HG02981 (cell line): ENCODE measurements at regions not wholly inside any gene's neighbourhood (a gene's known extent, or its start where the extent isn't known, plus 50 kb on each side); places are given as distances from the start of the nearest gene placed in this dataset.

ENCODE experiments used
- ATAC-seq: cut with Tn5 transposase; IDR thresholded peaks from one replicate; pipeline ENCODE4 v1.9.1; 2021; ENCODE audit warnings: mild to moderate bottlenecking, moderate library complexity; ENCODE audit not compliant: unreplicated experiment

GRCh38 chr4:121227341-121227792, 63.2 kb upstream of the TNIP3 start:
- peak; percentile 91 for ATAC-seq

DNA sequence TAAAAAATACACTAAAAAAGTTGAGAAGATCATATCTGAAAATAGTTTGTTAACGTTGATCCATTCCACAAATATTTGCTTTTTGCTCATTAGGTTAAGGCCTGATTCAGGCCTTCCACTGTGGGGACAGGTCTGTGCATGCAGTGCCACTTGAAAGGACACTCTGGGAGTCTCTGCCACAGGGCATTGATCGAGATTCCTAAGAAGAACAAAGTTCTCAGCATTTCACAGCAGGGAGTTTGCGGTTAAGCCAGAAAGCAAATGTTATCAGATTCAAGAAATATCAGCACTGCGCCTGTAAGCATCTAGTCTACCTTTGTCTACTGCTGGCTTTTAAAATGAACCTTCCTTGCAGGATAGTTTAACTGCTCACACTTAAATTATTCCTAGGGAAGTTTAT, 62.2 kb upstream of the TNIP3 start:
- no peak for ATAC-seq

- no peak for ATAC-seq
Measured at GRCh38 chr4:121221608-121222007, 57.5 kb upstream of the TNIP3 start.

DNA sequence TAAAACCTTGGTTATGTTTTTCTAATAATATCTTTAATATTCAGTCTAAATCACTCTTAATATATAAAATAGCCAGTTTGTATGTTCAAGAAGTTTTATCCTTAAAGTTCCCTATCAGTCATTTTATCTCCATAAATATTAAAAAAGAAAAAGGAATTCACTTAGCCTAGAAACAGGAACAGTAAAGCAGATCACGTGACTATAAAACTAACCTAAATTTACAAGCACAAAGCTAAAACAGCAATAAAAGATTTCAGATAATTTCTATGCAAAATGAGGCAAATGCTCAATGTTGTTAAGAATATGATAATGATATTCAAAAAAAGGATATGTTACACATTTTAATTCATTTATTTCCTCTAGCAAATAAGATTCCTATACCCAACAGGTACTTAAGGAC, 57.1 kb upstream of the TNIP3 start:
- no peak for ATAC-seq

DNA sequence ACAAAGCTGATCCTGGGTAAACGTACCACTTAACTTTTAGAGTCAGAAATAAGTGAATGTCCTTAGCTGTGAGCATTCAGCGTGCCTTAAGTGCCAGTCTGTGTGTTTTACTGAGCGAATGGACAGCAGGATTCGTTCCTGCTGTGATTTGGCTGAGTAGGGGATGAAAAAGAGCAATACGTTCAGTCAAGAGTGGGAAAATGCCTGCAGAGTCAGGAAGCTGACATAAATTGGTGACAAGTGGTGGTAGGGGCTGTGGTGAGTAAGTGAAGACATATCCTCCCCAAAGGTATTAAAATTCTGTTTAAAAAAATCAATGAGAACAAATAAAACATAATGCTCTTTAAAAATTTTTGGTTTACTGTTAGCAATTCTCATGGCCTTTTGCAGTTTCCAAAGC, 56.6 kb upstream of the TNIP3 start:
- no peak for ATAC-seq

- ATAC-seq: no peak
Measured at GRCh38 chr4:121219227-121219626, 55.1 kb upstream of the TNIP3 start.

GRCh38 chr4:121217351-121217750, 53.2 kb upstream of the TNIP3 start:
- no peak for ATAC-seq

GRCh38 chr4:121216461-121216860, 52.3 kb upstream of the TNIP3 start:
- ATAC-seq: no peak

- ATAC-seq: no peak
Measured at GRCh38 chr4:121213940-121214339, 49.8 kb upstream of the TNIP3 start.
